Mesenchymal stem cell (in vitro differentiated cells and primary cell): ENCODE measurements at regions not wholly inside any gene's neighbourhood (a gene's known extent, or its start where the extent isn't known, plus 50 kb on each side); places are given as distances from the start of the nearest gene placed in this dataset.

Experiments
- DNase-seq: peaks from one replicate; pipeline ENCODE4 v3.0.0-alpha.2; 2013
- H2AFZ ChIP-seq: one replicate; pipeline ENCODE4 v1.6.1; 2013; ENCODE audit warnings: low read depth, mild to moderate bottlenecking, control low read depth, inconsistent platforms, low read length, moderate library complexity
- H2AK5ac ChIP-seq: 2 replicates; pipeline ENCODE4 v1.6.1; 2013; ENCODE audit warnings: low read length, moderate library complexity, mild to moderate bottlenecking, inconsistent platforms; ENCODE audit not compliant: severe bottlenecking
- H2BK120ac ChIP-seq: one replicate; pipeline ENCODE4 v1.6.1; 2013; ENCODE audit warnings: low read depth, mild to moderate bottlenecking, inconsistent platforms, low read length, moderate library complexity
- H2BK12ac ChIP-seq, 2 experiments: one replicate each; pipeline ENCODE4 v1.6.1; 2013; ENCODE audit warnings: inconsistent platforms in 2 of 2, low read length in 2 of 2, mild to moderate bottlenecking in 2 of 2, moderate library complexity in 2 of 2, control low read depth in 1 of 2
- H2BK15ac ChIP-seq: one replicate; pipeline ENCODE4 v1.6.1; 2013; ENCODE audit warnings: mild to moderate bottlenecking, low read depth, inconsistent platforms; ENCODE audit not compliant: poor library complexity, severe bottlenecking
- H2BK5ac ChIP-seq: 2 replicates; pipeline ENCODE4 v1.6.1; 2013; ENCODE audit warnings: low read depth, mild to moderate bottlenecking, low read length, control low read depth, inconsistent platforms; ENCODE audit not compliant: poor library complexity, severe bottlenecking
- H3K14ac ChIP-seq, 2 experiments: one replicate each; pipeline ENCODE4 v1.6.1; 2013; ENCODE audit warnings: inconsistent platforms in 2 of 2, low read length in 2 of 2, control low read depth in 1 of 2, mild to moderate bottlenecking in 1 of 2, moderate library complexity in 1 of 2
- H3K18ac ChIP-seq, 2 experiments: one replicate each; pipeline ENCODE4 v1.6.1; 2013; ENCODE audit warnings: inconsistent platforms in 2 of 2, low read length in 2 of 2, control low read depth in 1 of 2, low read depth in 1 of 2, mild to moderate bottlenecking in 1 of 2
- H3K23ac ChIP-seq, 2 experiments: one replicate each; pipeline ENCODE4 v1.6.1; 2013; ENCODE audit warnings: inconsistent platforms in 2 of 2, low read length in 2 of 2, mild to moderate bottlenecking in 2 of 2, moderate library complexity in 2 of 2, control low read depth in 1 of 2
- H3K27ac ChIP-seq: 2 replicates; pipeline ENCODE4 v1.5.1; 2013; ENCODE audit warnings: mild to moderate bottlenecking, moderate library complexity, low read length, control low read depth, inconsistent platforms; ENCODE audit not compliant: poor library complexity, severe bottlenecking
- H3K27me3 ChIP-seq, 2 experiments: 2 replicates each; pipeline versions ENCODE4 v1.6.1 to v1.7.0; 2013; ENCODE audit warnings: low read length in 2 of 2, mild to moderate bottlenecking in 2 of 2, moderate library complexity in 2 of 2, control low read depth in 1 of 2, inconsistent platforms in 1 of 2; ENCODE audit not compliant: control insufficient read depth in 1 of 2, insufficient read depth in 1 of 2
- H3K36me3 ChIP-seq, 2 experiments: 2 replicates each; pipeline versions ENCODE4 v1.6.1 to v1.7.0; 2013; ENCODE audit warnings: low read length in 2 of 2, control low read depth in 1 of 2, inconsistent platforms in 1 of 2, low read depth in 1 of 2, mild to moderate bottlenecking in 1 of 2; ENCODE audit not compliant: insufficient read depth in 2 of 2, control insufficient read depth in 1 of 2
- H3K4ac ChIP-seq, 2 experiments: one replicate each; pipeline ENCODE4 v1.6.1; 2013; ENCODE audit warnings: inconsistent platforms in 2 of 2, low read length in 2 of 2, mild to moderate bottlenecking in 2 of 2, moderate library complexity in 2 of 2, control low read depth in 1 of 2, low read depth in 1 of 2
- H3K4me1 ChIP-seq: 2 replicates; pipeline ENCODE4 v1.6.1; 2013; ENCODE audit warnings: low read depth, low read length, control low read depth; ENCODE audit not compliant: control insufficient read depth, insufficient read depth
- H3K4me2 ChIP-seq: 2 replicates; pipeline ENCODE4 v1.6.1; 2013; ENCODE audit warnings: low read length, mild to moderate bottlenecking, inconsistent platforms; ENCODE audit not compliant: poor library complexity, severe bottlenecking
- H3K4me3 ChIP-seq, 2 experiments: 2 replicates each; pipeline versions ENCODE4 v1.5.1 to v1.7.0; 2013; ENCODE audit warnings: low read length in 2 of 2, mild to moderate bottlenecking in 2 of 2, control low read depth in 1 of 2, low read depth in 1 of 2; ENCODE audit not compliant: insufficient read depth in 1 of 2
- H3K79me1 ChIP-seq: replicated peaks from 2 replicates; pipeline ENCODE4 v1.6.1; 2013; ENCODE audit warnings: mild to moderate bottlenecking, control low read depth, low read length, inconsistent platforms; ENCODE audit not compliant: poor library complexity, severe bottlenecking
- H3K9ac ChIP-seq: 2 replicates; pipeline ENCODE4 v1.7.0; 2013; ENCODE audit warnings: mild to moderate bottlenecking, low read length, moderate library complexity
- H3K9me3 ChIP-seq: 2 replicates; pipeline ENCODE4 v1.7.0; 2013; ENCODE audit warnings: mild to moderate bottlenecking, low read length; ENCODE audit not compliant: control insufficient read depth
- H4K8ac ChIP-seq: one replicate; pipeline ENCODE4 v1.6.1; 2013; ENCODE audit warnings: inconsistent platforms, mild to moderate bottlenecking, low read length, moderate library complexity
- H4K91ac ChIP-seq: one replicate; pipeline ENCODE4 v1.6.1; 2013; ENCODE audit warnings: mild to moderate bottlenecking, low read length, inconsistent platforms
- WGBS: methylation state at CpG from one replicate; pipeline ENCODE4 v1.1.7; 2013; ENCODE audit warnings: mixed read lengths; 5-methylcytosine and 5-hydroxymethylcytosine counted together

DNA sequence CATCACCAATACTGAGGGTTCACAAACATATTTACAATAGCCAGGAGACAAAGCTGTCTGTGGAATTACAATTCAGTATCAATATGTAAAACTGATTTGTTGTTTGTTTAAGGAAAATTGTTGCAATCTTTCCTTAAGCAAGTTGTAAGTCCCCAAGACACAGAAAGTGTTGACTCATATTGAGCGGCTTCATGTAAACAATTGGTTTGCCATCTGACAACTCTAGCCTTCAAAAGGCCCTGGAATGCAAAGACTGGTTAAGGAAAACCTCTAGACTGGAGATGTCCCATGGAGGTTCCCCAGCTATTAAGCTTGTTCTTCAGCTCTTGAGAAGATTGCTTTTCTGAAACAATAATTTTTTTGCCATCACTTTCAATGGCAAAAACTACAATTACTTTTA is 283.7 kb upstream of the PROK2 start:
- Histone ChIP-seq H2BK15ac (no peak overlapping the region), H2BK12ac (no peak overlapping the region), H3K27me3 (peaks cover 0 to 4% of the 10 kb centered on the region in 2 experiments), H4K8ac (no peak overlapping the region), H2AFZ (no peak overlapping the region), H4K91ac (no peak overlapping the region), H3K27ac (no peak overlapping the region), H2AK5ac (no peak overlapping the region), H3K9ac (no peak overlapping the region), H3K18ac (no peak overlapping the region), H3K4ac (no peak overlapping the region), H3K79me1 (no peaks in the 10 kb centered on the region), H2BK5ac (no peak overlapping the region), H3K4me2 (no peak overlapping the region), H3K14ac (no peak overlapping the region), H2BK120ac (no peak overlapping the region), H3K36me3 (no peaks in the 10 kb centered on the region), H3K23ac (no peak overlapping the region), H3K4me1 (no peaks in the 10 kb centered on the region), H3K9me3 (no peaks in the 10 kb centered on the region), H3K4me3 (no peak overlapping the region)
- WGBS = 10% methylated on average over 1 of the region's 1 CpG
- DNase-seq = peak; percentile 85

DNA sequence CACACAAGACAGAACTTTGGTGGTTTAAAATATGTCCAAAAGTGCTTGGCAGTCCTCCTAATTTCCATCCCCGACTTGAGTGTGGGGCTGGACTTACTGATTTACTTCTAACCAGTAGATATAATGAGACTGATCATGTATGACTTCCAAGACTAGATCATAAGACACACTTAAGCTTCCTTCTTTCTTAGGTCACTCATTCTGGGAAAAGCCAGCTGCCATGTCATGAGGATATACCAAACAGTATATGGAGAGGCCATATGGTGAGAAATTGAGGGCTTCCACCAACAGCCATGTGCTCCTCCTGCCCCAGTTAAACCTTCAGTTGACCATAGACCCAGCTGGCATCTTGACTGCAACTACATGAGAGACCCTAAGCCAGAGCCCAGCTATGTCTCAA is 282.8 kb upstream of the PROK2 start:
- H3K4me3 ChIP-seq = no peak overlapping the region
- no peak overlapping the region for H3K4me2 ChIP-seq
- H2BK12ac ChIP-seq = peak overlapping the region in 1 of 2 experiments; percentile 59
- no peaks in the 10 kb centered on the region for H3K4me1 ChIP-seq
- H3K18ac ChIP-seq = no peak overlapping the region
- H3K9me3 ChIP-seq = no peaks in the 10 kb centered on the region
- H3K23ac ChIP-seq = no peak overlapping the region
- H3K14ac ChIP-seq = no peak overlapping the region
- no peaks in the 10 kb centered on the region for H3K36me3 ChIP-seq
- no peak overlapping the region for H2BK5ac ChIP-seq
- 44% methylated on average over 1 of the region's 1 CpG for WGBS
- no peak overlapping the region for H2AK5ac ChIP-seq
- no peak overlapping the region for H4K8ac ChIP-seq
- no peak for DNase-seq
- no peak overlapping the region for H2BK15ac ChIP-seq
- peaks cover 0 to 4% of the 10 kb centered on the region in 2 experiments for H3K27me3 ChIP-seq
- no peak overlapping the region for H2BK120ac ChIP-seq
- no peak overlapping the region for H2AFZ ChIP-seq
- no peak overlapping the region for H4K91ac ChIP-seq
- H3K9ac ChIP-seq = no peak overlapping the region
- no peak overlapping the region for H3K4ac ChIP-seq
- no peak overlapping the region for H3K27ac ChIP-seq
- H3K79me1 ChIP-seq = no peaks in the 10 kb centered on the region

DNA sequence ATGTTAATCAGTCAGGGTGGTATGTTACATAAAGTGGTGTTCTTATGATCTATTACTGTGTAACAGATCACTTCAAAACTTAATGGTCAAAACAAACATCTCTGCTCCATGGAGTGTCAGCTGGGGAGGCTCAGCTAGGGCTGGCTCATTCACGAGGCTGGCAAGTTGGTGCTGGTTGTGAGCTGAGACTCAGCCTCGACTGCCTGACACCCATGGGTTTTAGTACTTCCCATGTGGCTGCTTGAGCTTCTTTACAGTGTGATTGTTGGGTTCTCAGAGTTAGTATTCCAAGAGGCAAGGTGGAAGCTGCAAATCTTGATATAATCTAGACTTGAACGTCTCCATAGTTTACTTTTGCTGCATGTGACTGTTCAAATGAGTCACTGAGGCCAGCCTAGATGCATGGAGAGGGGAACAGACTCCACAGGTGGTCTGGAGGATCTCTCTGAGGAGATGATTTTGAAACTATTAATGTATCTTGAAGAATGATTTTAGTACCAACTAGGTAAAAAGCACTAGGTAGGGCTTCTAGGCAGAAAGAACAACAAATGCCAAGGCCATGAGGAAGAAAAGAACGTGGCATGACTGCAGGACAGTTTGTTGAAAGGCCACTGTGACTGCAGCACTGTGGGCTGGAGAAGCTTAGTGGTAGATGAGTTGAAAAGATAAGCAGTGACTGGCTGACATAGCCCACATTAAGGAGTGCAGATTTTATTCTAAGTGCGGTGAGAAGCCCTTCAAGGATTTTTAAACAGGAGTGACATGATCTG is 281.1 kb upstream of the PROK2 start:
- Histone ChIP-seq H3K4me1 (no peaks in the 10 kb centered on the region), H3K9me3 (no peaks in the 10 kb centered on the region), H2AK5ac (no peak overlapping the region), H3K36me3 (no peaks in the 10 kb centered on the region), H3K23ac (no peak overlapping the region), H3K27ac (no peak overlapping the region), H3K4me3 (no peak overlapping the region), H3K18ac (no peak overlapping the region), H4K8ac (no peak overlapping the region), H2BK12ac (no peak overlapping the region), H3K4me2 (no peak overlapping the region), H3K14ac (no peak overlapping the region), H2BK15ac (no peak overlapping the region), H3K9ac (no peak overlapping the region), H3K27me3 (peaks cover 4 to 6% of the 10 kb centered on the region in 2 experiments), H4K91ac (no peak overlapping the region), H3K4ac (no peak overlapping the region), H3K79me1 (no peaks in the 10 kb centered on the region), H2BK5ac (no peak overlapping the region), H2AFZ (no peak overlapping the region), H2BK120ac (no peak overlapping the region)
- 36% methylated on average over 5 of the region's 5 CpGs for WGBS
- DNase-seq = peak; percentile 61

DNA sequence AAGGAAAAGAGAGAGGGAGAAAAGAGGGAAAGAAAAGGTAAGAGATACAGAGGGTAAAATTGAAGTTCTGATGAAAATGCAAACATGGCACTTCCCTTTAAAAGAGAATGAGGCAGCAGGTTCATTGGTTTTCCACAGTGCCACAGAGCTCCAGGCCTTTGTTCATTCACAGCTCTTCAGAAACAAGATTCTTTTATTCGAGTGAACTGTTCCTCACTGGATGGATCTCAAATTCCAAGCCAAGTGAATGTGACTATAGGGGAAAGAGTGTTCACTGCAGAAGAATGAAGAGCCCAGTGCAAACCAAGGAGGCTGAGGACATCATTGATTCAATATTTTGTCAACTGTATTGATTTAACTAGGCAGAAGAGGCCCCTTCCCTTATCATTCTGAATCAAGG is 280.3 kb upstream of the PROK2 start:
- no peak overlapping the region for H4K8ac ChIP-seq
- no peak overlapping the region for H3K9ac ChIP-seq
- no peak overlapping the region for H2BK12ac ChIP-seq
- H3K79me1 ChIP-seq = no peaks in the 10 kb centered on the region
- no peak overlapping the region for H3K18ac ChIP-seq
- H3K4me3 ChIP-seq = no peak overlapping the region
- H3K14ac ChIP-seq = no peak overlapping the region
- H3K4ac ChIP-seq = no peak overlapping the region
- no peak for DNase-seq
- no peak overlapping the region for H2BK15ac ChIP-seq
- no peaks in the 10 kb centered on the region for H3K4me1 ChIP-seq
- peaks cover 4 to 6% of the 10 kb centered on the region in 2 experiments for H3K27me3 ChIP-seq
- WGBS = 86% methylated on average over 1 of the region's 1 CpG
- H3K23ac ChIP-seq = no peak overlapping the region
- no peak overlapping the region for H2AK5ac ChIP-seq
- H3K4me2 ChIP-seq = no peak overlapping the region
- no peak overlapping the region for H2BK120ac ChIP-seq
- H2BK5ac ChIP-seq = no peak overlapping the region
- H3K27ac ChIP-seq = no peak overlapping the region
- H3K9me3 ChIP-seq = no peaks in the 10 kb centered on the region
- no peak overlapping the region for H2AFZ ChIP-seq
- H3K36me3 ChIP-seq = no peaks in the 10 kb centered on the region
- H4K91ac ChIP-seq = no peak overlapping the region
